NCI-H1105 treated with DMSO at 0.1 percent for 48 hours (cell line): ENCODE measurements at regions not wholly inside any gene's neighbourhood (a gene's known extent, or its start where the extent isn't known, plus 50 kb on each side); places are given as distances from the start of the nearest gene placed in this dataset.

Source experiments
- DNase-seq: peaks from one replicate; lab custom pipeline; 2025; lab: John Stamatoyannopoulos, UW

DNA sequence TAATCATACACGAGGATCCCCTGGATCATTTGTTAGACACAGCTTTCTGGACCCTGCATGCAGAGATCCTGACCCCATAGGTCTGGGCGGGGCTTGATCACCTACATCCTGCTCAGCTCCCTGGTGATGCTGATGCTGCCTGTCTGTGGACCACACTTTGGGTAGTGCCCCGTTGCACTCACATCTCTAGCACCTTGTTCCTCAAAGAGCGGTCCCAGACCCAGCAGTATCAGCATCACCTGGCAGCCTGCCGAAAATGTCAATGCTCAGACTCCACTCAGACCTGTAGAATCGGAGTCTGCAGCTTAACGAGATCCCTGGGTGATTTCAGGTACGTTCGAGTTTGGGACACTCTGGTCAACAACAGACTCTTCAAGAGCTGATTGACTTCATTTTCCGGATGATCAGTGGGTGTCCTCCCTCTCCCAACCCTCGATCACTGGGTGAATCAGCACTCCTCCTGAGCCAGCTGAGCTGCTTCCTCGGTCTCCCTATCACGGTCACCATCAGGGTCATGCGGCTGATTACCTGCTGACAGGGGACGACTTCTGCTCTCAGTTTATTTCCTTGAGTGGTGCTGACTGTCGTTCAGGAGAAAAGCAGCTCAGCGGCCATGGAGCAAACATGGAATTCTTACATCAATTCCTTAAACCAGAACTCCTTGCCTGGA lies 150.6 kb upstream of the RAB12 start:
- DNase-seq = no peak

DNA sequence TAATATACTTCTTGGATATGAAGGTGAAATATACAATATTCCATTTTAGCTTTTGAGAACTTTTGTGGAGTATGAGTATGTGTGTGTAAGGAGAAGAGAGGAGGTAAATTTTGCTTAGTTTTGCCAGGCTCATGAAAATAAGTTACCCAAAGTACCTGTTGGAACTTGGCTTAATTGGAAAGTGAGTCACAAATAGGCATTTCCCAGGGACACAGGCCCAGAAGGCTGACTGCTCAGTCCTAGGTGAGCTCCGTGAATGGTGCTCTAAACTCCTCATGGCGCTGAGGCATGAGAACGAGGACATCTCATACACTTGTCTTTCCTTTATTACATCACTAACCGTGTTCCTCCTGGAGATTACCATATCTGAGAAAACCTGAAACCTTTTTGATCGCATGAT lies 148.5 kb upstream of the RAB12 start:
- DNase-seq = no peak

DNA sequence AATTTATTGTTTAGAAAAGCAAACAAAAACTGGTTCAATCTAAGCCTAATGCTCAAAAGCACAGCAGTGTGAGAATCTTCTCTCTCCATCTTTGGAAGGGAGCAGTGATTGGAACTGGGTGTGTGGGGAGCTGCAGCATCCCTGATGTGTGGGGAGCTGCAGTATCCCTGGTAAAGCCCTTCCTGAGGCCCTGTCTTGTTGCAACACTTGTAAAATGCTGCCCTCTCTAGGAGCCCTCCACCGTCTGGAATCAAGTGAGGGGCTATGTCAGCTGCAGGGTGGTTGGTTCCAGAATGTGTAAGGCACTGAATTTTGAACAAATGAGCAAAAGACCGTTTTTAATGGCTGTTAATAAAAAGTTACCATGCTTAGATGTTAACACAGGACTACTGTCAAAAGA lies 147.7 kb upstream of the RAB12 start:
- DNase-seq = no peak

DNA sequence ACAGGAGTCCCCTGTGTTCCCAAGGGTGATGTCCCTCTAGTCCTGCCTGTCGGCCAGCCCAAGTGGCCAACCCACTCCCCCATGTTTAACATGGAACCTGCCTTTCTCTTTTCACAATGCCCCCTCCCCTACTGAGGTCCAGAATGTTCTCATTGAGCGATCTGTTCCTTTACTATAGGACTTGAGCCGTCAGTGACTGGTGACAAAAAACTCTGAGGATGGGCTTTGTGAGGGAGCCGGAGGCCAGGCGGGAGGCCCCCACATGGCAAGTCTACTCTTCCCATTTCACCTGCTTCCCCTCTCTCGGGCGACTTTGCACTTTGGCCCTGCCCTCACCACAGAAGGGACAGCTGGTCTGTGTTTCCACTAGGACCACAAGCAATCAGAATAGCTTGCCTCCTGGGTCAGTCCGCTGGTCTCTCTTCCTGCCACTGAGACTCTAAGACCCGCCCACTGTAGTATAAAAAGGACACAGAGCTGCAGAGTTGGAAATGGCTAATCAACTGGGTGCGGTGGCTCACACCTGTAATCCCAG lies 146.5 kb upstream of the RAB12 start:
- DNase-seq = no peak

GRCh38 chr18:8463791-8464190 lies 145.4 kb upstream of the RAB12 start:
- no peak for DNase-seq

DNA sequence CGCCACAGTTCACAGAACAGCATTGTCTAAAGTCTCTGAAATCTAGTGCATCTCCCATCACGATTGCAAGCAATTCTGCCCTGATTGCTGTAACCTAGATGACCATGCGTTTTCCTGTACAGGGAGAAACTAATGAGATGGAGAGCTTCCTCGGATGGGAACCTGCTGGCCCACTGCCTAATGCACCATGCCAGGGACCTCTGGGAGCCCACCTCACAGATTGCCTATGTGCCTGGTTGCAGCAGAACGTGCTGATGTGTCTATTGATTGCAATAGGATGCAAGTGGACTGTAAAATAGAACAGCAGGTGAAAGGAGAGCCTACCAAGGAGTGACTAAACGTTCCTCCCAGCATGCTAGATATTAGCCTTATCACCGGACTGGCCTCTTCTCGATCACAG lies 141.0 kb upstream of the RAB12 start:
- DNase-seq = no peak

- DNase-seq = no peak
Measured at GRCh38 chr18:8468921-8469335, 140.3 kb upstream of the RAB12 start.

DNA sequence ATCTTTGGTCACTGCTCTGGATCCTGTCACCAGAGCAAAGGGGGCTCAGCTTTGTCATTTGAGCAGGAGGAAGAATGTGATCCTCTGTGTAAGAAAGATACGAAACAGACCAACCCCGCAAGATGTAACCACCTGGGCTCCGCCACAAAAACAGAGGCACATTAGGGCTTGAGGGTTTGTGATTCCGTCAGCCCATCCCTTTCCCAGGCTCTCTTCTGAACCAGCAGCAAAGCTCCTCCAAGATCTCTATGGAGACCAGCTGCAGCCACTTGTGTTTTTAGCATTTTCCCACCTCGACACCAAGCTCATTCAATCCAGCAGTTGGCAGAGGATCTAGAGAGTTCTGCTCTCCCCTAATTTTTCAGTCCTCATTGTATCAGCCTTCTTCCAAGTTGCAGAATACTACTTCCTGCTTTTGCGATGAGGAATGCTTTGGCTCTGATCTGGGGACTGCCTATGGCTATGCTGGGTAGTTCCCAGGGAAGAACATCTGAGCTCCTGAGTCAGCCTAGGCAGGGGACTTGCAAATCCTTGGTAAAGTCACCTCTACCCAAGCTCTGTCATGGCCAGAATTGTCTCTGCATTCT lies 139.6 kb upstream of the RAB12 start:
- no peak for DNase-seq

DNA sequence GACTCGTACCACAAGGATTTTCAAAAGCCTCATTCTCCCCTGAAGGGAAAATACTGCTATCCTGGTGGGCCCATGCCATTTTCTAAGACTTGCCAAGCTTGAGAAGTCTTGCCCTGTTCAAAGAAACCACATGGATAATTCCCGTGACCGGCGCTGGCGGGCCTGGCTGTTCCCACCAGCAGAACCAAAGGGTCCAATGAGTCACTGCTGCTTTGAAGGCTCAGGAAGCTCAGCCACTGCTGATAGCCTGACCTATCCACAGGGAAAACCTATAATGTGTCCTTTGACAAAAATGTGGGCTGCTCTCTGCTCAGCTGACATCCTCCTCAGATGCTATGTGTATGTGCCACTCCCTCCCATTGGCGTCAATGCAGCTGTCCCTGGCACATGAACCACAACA lies 137.9 kb upstream of the RAB12 start:
- no peak for DNase-seq

DNA sequence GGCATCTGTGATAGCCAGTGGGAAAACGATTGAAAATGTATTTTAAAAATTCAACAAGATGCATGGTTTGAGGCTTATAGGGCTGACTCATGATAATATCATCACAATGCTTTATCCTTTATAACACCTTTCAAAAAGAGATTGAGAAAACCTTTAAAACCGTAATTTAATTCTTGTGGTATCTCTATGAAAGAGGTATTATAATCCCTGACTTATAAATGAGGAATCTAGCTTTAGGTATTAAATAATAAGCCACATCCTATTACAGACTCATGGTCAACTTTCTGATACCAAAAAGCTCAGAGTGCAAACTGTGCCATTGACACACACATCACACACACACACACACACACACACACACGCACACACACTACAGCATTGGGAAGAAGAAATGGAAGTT lies 134.6 kb upstream of the RAB12 start:
- no peak for DNase-seq

DNA sequence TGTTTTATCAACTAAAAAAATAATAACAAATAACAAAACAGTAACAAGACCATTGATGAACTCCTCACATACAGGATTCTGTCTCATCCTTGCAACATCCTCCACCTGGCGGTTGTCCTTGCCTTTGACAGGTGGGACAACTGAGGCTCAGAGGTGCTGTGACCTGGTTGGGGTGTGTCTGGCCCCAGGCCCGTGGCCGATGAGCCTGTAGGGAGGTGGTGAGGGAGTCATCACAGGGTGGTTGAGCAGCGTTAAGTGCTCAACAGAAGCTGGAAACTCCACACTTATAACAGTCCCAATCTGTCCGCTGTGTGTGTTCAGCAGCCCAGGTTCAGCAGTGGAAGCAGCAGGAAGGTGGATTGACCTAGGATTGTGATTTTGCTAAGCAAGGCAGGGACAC lies 131.6 kb upstream of the RAB12 start:
- no peak for DNase-seq

DNA sequence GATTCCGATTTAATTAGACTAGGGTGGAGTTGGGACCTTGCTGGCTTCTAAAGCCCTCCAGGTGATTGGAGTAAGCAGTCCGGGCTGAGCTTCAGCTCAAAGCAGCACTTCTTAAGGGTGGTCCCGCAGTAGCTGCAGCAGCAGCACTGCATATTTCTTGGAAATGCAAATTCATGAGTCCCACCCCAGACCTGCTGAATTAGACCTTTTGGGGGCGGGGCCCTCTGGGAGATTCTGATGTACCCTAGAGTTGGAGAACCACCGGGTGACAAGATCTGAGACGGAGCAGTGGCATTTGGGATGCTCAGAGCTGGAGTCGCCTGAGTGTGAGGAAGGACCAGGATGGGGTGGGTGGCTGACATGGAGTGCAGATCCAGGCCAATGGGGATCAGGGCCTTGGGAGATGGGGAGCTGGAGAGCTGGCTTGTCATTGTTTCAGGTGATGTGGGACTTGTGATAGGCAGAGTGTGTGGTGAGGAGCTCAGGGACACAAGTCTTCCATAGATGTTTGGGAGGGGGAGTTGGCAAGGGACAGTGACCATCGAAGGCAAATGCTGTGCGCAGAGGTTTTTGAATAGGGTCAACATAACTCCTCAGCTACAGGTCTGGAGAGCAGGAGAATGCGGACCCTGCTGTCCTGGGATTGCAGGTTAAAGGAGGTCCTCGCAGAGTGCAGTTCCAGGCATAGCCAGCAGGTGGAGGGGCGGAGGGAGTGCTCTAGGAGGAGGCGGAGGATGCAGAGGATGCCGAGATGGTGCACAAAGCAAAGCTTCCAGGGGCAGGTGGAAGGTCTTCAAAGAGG lies 130.9 kb upstream of the RAB12 start:
- no peak for DNase-seq

GRCh38 chr18:8478968-8479370 lies 130.3 kb upstream of the RAB12 start:
- no peak for DNase-seq

DNA sequence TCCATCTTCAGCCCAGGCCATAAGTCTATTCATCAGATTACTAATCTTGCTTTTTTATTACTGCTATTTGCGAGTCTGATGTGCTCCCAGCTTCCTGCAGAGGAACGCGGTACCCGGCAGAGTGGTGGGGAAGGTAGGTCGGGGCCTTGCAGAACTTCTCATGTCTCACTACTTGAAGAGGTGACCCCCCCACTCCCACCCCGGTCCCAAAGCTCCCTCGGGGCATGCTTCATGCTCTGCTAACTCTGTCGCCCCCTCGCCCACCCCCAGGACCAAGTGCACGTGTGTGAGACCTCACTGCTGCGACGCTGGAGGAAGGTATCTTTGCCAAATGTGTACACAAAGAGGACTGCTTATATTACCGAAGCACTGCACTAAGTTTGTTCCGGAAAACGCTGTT lies 129.4 kb upstream of the RAB12 start:
- no peak for DNase-seq

DNA sequence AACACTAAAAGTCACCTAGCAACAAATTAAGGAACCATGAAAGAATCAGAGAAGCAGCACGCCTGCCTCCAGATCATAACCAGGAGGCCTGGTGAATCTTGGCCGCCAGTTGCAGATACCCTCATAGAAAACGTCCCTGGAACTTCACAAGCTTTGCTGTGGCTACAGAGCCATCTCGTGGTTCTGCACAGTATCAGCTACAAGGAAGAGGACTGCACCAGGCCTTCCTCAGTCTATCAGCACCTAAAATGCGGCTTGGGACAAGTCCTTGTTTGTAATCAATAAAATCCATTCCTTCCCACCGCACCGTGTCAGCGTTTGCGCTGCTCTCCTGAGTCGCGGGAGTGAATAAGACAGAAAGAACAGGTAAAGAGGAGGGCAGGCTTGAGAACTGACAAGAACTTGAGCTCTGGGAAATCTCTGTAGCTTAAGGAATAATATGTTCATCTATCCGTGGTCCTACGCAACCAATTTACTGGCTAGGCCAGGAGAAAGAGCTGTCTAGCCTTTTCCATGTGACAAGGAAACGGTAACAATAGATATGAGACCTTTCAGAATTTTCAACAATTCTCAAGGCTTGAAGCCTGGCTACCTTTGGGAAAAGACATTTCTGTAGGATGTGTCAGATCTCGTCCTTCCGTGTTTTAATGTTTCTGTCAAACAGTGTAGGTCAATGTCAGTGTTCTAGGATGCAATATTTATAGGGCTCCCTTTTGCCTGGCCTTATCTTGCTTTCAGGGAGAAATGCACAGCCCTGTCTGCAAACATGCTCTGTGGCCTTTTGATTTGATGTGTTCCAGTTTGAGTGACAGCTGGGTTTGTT lies 128.5 kb upstream of the RAB12 start:
- no peak for DNase-seq

GRCh38 chr18:8484951-8485350 lies 124.3 kb upstream of the RAB12 start:
- DNase-seq = no peak

DNA sequence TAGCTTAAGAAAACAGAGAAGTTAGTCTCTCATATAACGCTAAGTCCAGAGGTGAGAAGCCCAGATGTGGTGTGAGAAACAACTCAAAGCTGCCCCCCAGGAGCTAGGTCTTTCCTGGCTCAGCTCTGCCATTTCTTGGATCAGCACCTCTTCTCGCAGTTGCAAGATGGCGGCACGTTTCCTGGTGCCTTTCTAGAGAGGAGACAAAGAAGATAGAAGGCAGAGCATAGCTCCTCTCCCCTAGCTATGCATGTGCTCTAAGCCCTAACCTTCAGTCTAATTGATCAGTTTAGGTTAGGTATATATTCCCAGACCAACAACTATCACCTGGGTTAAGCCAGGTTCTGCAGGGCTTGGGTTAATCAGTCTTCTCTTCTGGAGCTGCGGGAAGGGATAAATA lies 119.5 kb upstream of the RAB12 start:
- DNase-seq = no peak

DNA sequence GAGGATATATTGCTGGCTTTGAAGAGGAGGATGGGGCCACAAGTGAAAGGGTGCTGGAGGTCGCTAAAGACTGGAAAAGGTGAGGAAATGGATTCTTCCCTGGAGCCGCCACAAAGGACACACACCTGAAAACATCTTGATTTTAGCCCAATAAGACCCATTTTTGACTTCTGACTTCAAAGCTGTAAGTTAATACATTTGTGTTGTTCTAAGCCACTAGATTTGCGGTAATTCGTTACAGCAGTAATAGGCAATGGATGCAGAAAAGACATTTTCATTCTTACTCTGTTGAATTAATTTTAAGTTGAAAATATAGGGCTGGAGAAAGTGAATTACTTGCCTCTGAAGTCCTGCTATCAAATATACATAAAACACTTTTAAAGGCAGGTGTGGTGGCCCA lies 117.7 kb upstream of the RAB12 start:
- no peak for DNase-seq

GRCh38 chr18:8493141-8493540 lies 116.1 kb upstream of the RAB12 start:
- no peak for DNase-seq

GRCh38 chr18:8496186-8496585 lies 113.1 kb upstream of the RAB12 start:
- DNase-seq = no peak

GRCh38 chr18:8498905-8499304 lies 110.3 kb upstream of the RAB12 start:
- no peak for DNase-seq
